T-helper 17 cell (primary cell): ENCODE measurements at regions not wholly inside any gene's neighbourhood (a gene's known extent, or its start where the extent isn't known, plus 50 kb on each side); places are given as distances from the start of the nearest gene placed in this dataset.

ENCODE experiments used
- ATAC-seq: fragments of 150-1000 bp; cut with Tn5 transposase; 2 replicates; pipeline ENCODE4 v1.10.0; 2021; ENCODE audit warnings: mild to moderate bottlenecking, moderate library complexity
- DNase-seq, 3 donors: peaks; one replicate each; pipeline versions ENCODE4 v3.0.0 to v3.0.0-alpha.2; 2020 to 2021
- H3K9me3 ChIP-seq: one replicate; pipeline ENCODE4 v1.7.0; 2013; ENCODE audit warnings: low read length, mild to moderate bottlenecking; ENCODE audit not compliant: control insufficient read depth, poor library complexity, severe bottlenecking
- H3K27ac Mint-ChIP-seq: one replicate; pipeline ENCODE4 v1.8.0; 2022; ENCODE audit warnings: mild to moderate bottlenecking, moderate library complexity, mixed read lengths
- H3K27me3 Mint-ChIP-seq: one replicate; pipeline ENCODE4 v1.8.0; 2022; ENCODE audit warnings: mixed read lengths
- H3K36me3 Mint-ChIP-seq: one replicate; pipeline ENCODE4 v1.8.0; 2022; ENCODE audit warnings: low read depth, mixed read lengths
- H3K4me1 Mint-ChIP-seq: one replicate; pipeline ENCODE4 v1.8.0; 2022; ENCODE audit warnings: mild to moderate bottlenecking, mixed read lengths
- H3K4me3 Mint-ChIP-seq: one replicate; pipeline ENCODE4 v1.8.0; 2022; ENCODE audit warnings: mild to moderate bottlenecking, moderate library complexity, mixed read lengths

DNA sequence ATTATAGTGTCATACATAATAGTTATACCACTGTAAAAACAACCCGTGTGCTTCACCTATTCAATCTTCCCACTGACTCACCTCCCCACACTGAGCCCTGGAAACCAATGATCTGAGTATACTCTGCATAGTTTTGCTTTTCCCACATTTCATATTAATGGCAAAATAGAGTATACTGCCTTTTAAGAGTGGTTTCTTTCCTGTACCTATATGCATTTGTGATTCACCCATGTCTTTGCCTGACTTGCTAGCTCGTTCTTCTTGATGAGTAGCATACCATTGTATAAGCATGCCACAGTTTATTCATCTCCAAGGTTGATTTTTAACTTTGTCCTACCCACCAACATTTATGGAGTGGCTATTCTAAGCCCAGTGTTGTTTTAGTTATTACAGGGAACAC lies 686.4 kb downstream of the PLCL1 start:
- DNase-seq = no peak
- Mint-ChIP-seq H3K27me3 (peaks cover 5% of the 10 kb centered on the region), H3K4me3 (no peak overlapping the region), H3K4me1 (no peaks in the 10 kb centered on the region), H3K27ac (no peak overlapping the region), H3K36me3 (no peaks in the 10 kb centered on the region)
- ATAC-seq = no peak
- no peaks in the 10 kb centered on the region for H3K9me3 ChIP-seq

DNA sequence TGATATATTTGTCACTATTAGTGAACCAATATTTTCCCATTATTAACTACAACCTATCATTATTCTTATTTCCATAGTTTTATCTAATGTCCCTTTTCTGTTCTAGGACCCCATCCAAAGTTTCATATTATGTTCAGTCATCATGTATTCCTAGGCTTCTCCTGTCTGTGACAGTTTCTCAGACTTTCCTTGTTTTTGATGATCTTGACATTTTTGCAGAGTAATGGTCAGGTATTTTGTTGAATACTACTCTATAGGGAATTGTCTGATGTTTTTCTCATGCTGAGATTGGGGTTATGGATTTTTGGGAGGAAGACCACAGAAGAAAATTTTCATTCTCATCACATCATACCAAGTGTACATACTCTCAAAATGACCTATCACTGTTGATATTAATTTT lies 684.6 kb downstream of the PLCL1 start:
- ATAC-seq (no peak), DNase-seq (no peak)
- H3K36me3 Mint-ChIP-seq = no peaks in the 10 kb centered on the region
- H3K4me1 Mint-ChIP-seq = no peaks in the 10 kb centered on the region
- no peak overlapping the region for H3K4me3 Mint-ChIP-seq
- H3K27ac Mint-ChIP-seq = no peak overlapping the region
- H3K9me3 ChIP-seq = no peaks in the 10 kb centered on the region
- H3K27me3 Mint-ChIP-seq = no peaks in the 10 kb centered on the region

DNA sequence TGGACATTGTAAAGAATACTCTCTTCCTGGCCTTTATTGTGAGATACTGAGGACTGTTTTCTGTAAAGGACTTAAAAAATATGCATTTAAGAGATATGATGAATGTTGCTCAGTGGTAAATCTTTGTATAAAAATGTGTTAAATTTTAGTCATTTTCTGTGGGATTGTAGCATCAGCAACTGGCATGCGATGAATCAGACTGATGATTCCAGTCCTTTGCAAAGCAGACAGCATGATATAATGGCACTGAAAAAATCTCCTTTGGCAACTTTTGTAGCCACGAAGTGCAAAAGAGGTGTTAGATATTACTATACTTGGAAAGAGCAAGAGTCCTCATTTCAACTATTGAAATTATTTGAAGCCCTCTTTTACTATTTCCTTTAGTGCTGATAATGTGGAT lies 678.7 kb downstream of the PLCL1 start:
- no peak for ATAC-seq
- Mint-ChIP-seq H3K4me1 (no peaks in the 10 kb centered on the region), H3K36me3 (no peaks in the 10 kb centered on the region), H3K27ac (no peak overlapping the region), H3K27me3 (no peaks in the 10 kb centered on the region), H3K4me3 (no peak overlapping the region)
- H3K9me3 ChIP-seq = no peaks in the 10 kb centered on the region
- no peak for DNase-seq

DNA sequence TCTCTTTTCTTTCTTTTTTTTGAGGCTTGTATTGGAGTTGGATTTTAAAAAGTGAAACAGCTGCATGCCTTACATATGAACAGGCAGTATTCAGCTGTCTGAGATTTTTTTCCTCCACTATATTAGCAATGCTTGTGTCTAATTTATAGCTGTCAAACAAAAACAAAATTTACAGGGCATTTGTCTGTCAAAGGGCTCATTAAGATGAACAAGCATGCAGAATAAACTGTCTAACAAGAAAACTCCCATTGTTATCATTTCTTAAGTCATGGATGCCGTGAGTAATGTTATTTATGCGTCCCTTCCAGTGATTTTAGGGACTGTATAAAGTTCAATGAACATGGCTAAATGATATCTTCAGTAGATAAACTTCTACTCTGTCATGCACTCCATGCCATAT lies 674.7 kb downstream of the PLCL1 start:
- ATAC-seq (no peak), DNase-seq (no peak)
- H3K9me3 ChIP-seq = no peaks in the 10 kb centered on the region
- no peaks in the 10 kb centered on the region for H3K27me3 Mint-ChIP-seq
- no peaks in the 10 kb centered on the region for H3K4me1 Mint-ChIP-seq
- H3K27ac Mint-ChIP-seq = no peak overlapping the region
- no peaks in the 10 kb centered on the region for H3K36me3 Mint-ChIP-seq
- no peak overlapping the region for H3K4me3 Mint-ChIP-seq

DNA sequence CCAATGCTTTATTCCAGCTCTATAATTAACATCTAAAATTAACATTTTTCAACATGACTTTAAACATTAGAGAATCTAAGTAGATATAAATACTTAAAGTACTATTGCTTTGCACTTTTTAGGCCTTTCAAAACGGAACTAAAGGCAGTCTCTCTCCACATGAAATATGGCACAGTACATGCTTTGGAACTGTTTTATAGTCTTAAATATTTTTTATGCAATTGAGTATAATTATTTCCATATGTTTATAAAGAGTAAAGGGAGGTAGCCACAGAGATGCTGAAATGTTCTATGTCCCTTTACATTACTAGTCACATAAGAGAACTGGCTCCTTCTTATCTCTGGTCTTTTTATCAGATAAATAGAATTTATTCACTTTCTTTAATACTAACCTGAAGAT lies 674.0 kb downstream of the PLCL1 start:
- no peaks in the 10 kb centered on the region for H3K27me3 Mint-ChIP-seq
- H3K36me3 Mint-ChIP-seq = no peaks in the 10 kb centered on the region
- H3K4me3 Mint-ChIP-seq = no peak overlapping the region
- no peak overlapping the region for H3K27ac Mint-ChIP-seq
- H3K4me1 Mint-ChIP-seq = no peaks in the 10 kb centered on the region
- ATAC-seq (no peak), DNase-seq (no peak)
- no peaks in the 10 kb centered on the region for H3K9me3 ChIP-seq

DNA sequence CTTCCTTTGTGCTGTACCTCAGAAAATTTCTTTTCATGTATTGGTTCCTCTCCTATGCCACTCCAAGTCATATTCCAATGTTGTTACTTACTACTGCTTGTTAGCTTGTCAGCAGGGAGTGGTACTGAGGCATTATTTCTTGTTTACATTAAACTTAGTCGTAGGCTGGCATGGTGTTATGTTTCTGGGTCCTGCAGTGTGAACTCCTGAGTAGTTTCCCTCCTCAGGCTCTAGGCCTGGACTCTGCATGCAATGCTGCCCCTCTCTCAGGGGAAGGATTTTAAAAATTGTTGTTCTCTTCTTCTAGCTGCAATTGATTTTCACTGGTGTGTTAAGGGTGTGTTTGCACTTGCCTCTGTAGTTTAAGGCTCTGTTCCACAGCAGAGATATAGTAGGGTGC lies 671.6 kb downstream of the PLCL1 start:
- Mint-ChIP-seq H3K27ac (no peak overlapping the region), H3K4me1 (no peaks in the 10 kb centered on the region)

DNA sequence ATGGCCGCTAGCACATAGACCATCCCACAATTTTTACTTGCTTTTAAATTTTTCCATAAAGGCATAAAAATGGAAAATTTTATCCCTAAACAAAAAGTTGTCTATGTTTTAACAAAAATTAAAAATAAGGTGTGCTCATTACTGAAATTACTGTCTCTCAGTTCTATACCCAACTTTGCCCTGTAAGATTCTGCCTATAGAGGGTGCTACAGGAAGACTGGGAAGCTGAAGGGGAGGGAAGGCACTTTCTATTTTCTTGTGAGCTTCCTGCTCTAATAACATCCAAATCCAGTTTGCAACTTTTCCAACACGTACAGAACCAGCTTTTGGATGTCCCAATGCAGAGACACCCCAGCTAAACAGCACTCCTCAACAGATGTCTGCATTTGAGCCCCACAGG lies 666.9 kb downstream of the PLCL1 start:
- ATAC-seq = no peak
- DNase-seq = no peak
- Mint-ChIP-seq H3K27me3 (peaks cover 4% of the 10 kb centered on the region), H3K27ac (no peak overlapping the region), H3K36me3 (no peaks in the 10 kb centered on the region), H3K4me3 (no peak overlapping the region), H3K4me1 (no peaks in the 10 kb centered on the region)
- H3K9me3 ChIP-seq = no peaks in the 10 kb centered on the region

More for the DNA sequence above, 671.6 kb downstream of the PLCL1 start:
- ATAC-seq = no peak
- no peaks in the 10 kb centered on the region for H3K36me3 Mint-ChIP-seq
- no peak overlapping the region for H3K4me3 Mint-ChIP-seq
- DNase-seq = no peak
- no peaks in the 10 kb centered on the region for H3K9me3 ChIP-seq
- H3K27me3 Mint-ChIP-seq = no peaks in the 10 kb centered on the region

DNA sequence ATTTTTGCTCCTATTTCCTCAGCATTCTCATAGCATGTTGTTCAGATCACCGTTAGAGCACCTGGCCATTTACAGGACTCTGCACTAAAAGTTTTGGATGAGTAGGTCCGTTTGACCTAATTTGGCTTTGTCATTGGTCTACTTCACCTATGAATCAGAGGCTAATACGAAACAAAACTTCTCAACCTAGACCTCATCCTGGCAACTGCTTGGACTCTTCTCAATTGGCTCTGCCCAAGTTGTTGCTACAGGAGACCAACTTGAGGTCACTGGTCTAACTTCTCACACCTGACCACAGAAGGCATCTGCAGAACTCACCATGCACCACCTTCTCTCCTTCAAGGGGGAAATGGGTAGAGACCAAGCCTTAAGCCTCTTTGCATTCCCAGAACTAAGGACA lies 663.7 kb downstream of the PLCL1 start:
- peaks cover 4% of the 10 kb centered on the region for H3K27me3 Mint-ChIP-seq
- no peaks in the 10 kb centered on the region for H3K4me1 Mint-ChIP-seq
- no peak overlapping the region for H3K4me3 Mint-ChIP-seq
- no peak for ATAC-seq
- H3K36me3 Mint-ChIP-seq = no peaks in the 10 kb centered on the region
- no peaks in the 10 kb centered on the region for H3K9me3 ChIP-seq
- DNase-seq = no peak
- H3K27ac Mint-ChIP-seq = no peak overlapping the region

DNA sequence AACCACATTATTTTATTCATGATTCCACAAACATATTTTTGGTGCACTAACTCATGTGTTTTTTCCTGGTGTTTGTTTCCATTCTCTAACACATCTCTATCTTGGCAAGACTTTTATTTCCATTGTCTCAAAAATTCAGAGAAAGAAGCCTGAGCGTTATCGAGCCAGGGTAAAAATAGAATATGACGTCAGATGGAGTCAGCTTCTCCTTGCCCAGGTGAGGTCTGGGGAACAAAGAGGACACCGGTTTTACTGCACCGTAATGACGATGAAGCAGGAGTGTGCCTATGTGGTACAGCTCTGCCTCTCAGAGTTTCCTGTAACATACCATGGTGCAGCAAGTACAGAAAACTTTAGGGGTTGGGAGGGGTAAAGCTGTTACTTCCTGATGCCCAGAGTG lies 661.6 kb downstream of the PLCL1 start:
- ATAC-seq = no peak
- no peak for DNase-seq
- H3K9me3 ChIP-seq = no peaks in the 10 kb centered on the region
- H3K27me3 Mint-ChIP-seq = peaks cover 4% of the 10 kb centered on the region
- H3K36me3 Mint-ChIP-seq = no peaks in the 10 kb centered on the region
- no peak overlapping the region for H3K4me3 Mint-ChIP-seq
- no peaks in the 10 kb centered on the region for H3K4me1 Mint-ChIP-seq
- no peak overlapping the region for H3K27ac Mint-ChIP-seq

DNA sequence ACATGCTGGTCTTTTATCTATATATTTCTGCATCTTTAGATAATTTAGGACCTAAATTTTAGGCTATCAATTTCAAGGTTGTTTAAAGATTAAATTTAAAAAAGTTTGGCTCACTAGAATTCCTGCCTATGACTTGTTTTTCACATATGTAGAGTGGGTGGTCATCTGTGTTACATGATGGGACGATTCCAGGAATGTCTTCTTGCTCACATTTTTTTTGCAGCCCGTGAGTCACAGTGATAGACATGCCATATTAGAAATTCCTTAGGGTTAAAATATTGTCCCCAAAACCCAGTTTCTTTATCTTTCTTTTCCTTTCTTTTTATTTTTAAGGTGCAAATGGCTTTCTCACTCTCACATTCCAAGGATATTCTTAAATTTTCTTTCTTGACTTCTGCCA lies 652.0 kb downstream of the PLCL1 start:
- H3K9me3 ChIP-seq = no peaks in the 10 kb centered on the region
- ATAC-seq = no peak
- no peak for DNase-seq
- Mint-ChIP-seq H3K4me1 (no peaks in the 10 kb centered on the region), H3K27ac (no peak overlapping the region), H3K4me3 (no peak overlapping the region), H3K36me3 (no peaks in the 10 kb centered on the region), H3K27me3 (peaks cover 14% of the 10 kb centered on the region)

DNA sequence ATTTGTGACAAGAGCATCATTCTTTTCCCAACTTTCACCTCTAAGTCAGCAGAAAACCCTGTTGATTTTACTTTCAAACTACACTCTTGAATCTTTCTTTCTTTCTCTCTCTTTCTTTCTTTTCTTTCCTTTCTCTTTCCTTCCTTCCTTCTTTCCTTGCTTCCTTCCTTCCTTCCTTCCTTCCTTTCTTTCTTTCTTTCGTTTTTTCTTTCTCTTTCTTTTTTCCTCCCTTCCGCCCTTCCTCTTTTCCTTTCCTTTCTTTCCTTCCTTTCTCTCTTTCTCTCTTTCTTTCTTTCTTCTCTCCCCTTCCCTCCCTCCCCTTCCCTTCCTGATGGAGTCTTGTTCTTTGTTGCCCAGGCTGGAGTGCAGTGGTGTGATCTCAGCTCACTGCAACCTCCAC lies 649.5 kb downstream of the PLCL1 start:
- Mint-ChIP-seq H3K27ac (no peak overlapping the region), H3K27me3 (peaks cover 14% of the 10 kb centered on the region), H3K36me3 (no peaks in the 10 kb centered on the region), H3K4me3 (no peak overlapping the region), H3K4me1 (no peaks in the 10 kb centered on the region)
- no peaks in the 10 kb centered on the region for H3K9me3 ChIP-seq
- DNase-seq (no peak), ATAC-seq (no peak)

DNA sequence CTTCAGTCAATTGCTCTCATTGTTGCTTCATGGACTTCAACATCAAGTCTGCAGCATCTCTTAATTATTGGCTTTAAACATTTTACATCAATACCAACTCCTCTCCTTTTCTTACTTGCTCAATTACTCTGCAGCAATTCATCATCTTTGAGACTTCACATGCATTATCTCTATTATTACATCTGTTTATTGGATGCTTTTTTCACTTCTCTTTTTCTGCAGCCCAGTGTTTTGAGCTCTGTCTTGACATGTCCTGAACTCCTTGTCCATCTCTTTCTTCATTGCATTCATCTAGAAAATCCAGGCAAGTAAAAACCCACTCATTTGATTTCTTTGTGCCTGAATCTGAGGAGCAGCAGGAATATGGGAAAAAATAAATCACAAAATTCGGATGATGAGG lies 647.9 kb downstream of the PLCL1 start:
- H3K9me3 ChIP-seq = no peaks in the 10 kb centered on the region
- DNase-seq (no peak), ATAC-seq (no peak)
- Mint-ChIP-seq H3K27ac (no peak overlapping the region), H3K36me3 (no peaks in the 10 kb centered on the region), H3K27me3 (peaks cover 10% of the 10 kb centered on the region), H3K4me3 (no peak overlapping the region), H3K4me1 (peaks cover 2% of the 10 kb centered on the region)

DNA sequence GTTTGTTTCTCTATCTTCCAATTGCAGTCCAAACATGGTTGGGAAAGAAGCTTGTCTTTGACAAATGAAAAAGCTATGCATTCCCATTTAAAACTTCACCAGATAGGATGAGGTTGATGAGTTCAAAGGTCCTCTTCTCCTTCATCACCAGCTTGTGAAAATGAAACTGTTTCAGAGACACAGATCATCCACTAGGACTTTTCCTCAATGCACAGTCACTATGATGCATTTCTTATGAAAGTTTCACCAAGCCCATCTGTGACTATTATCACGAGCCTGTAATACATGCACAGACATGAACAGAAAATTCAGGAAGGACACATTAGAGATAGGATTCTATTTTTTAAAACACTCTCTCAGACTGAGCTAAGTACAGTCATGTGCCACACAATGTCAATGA lies 644.4 kb downstream of the PLCL1 start:
- DNase-seq = no peak
- ATAC-seq = no peak
- Mint-ChIP-seq H3K4me3 (no peak overlapping the region), H3K36me3 (no peaks in the 10 kb centered on the region), H3K27ac (no peak overlapping the region), H3K4me1 (peaks cover 2% of the 10 kb centered on the region), H3K27me3 (peaks cover 20% of the 10 kb centered on the region)
- no peaks in the 10 kb centered on the region for H3K9me3 ChIP-seq

DNA sequence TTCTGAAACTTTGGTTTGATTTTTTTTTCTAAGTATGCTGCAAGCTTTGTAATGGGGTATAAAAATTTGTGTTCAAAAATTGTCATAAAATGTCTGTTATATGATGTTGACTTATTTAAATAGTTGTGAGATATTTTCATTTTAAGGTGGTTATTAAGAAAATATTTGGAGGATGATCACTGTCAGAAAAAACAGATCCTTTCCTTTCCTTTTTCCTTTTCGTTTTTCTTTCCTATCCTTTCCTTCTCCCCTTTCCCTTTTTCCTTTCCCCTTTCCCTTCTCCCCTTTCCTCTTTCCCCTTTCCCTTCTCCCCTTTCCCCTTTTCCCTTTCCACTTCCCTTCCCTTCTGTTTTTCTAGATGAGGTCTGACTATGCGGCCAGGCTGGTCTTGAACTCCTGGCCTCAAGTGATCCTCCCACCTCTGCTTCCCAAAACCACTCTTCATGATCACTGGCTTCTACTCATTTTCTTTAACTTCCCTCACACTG lies 640.5 kb downstream of the PLCL1 start:
- Mint-ChIP-seq H3K36me3 (peaks cover 2% of the 10 kb centered on the region), H3K27ac (no peak overlapping the region), H3K27me3 (peaks cover 28% of the 10 kb centered on the region), H3K4me1 (peaks cover 2% of the 10 kb centered on the region), H3K4me3 (no peak overlapping the region)
- H3K9me3 ChIP-seq = no peaks in the 10 kb centered on the region
- ATAC-seq (no peak), DNase-seq (no peak)

DNA sequence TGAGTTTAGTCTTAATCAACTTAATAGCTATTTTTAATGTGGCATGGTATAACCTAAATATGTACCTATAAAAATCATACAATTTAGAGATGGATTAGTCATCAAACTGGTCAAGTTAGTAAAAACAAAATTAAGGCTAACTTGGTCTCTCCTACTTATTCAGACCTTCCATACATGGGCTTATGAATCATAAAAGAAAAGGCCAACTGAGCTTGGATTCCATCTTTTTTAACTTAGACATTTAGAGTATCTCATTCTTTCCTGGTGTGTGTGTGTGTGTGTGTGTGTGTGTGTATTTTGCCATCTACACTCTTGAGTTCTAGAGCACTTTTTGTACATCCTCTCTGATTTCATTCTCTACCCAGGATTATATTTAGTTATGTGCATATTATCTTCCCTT lies 637.5 kb downstream of the PLCL1 start:
- peaks cover 31% of the 10 kb centered on the region for H3K27me3 Mint-ChIP-seq

More for the DNA sequence above, 637.5 kb downstream of the PLCL1 start:
- ATAC-seq (no peak), DNase-seq (no peak)
- peaks cover 2% of the 10 kb centered on the region for H3K36me3 Mint-ChIP-seq
- no peaks in the 10 kb centered on the region for H3K4me1 Mint-ChIP-seq
- H3K4me3 Mint-ChIP-seq = no peak overlapping the region
- no peak overlapping the region for H3K27ac Mint-ChIP-seq
- H3K9me3 ChIP-seq = no peaks in the 10 kb centered on the region
